Fibroblast of the aortic adventitia (primary cell): ENCODE measurements at regions not wholly inside any gene's neighbourhood (a gene's known extent, or its start where the extent isn't known, plus 50 kb on each side); places are given as distances from the start of the nearest gene placed in this dataset.
A peak's percentile ranks its signal among the peaks of the same experiment; 100 is the strongest.

Source experiments
- DNase-seq: peaks from one replicate; pipeline ENCODE4 v3.0.0-alpha.2; 2010; ENCODE audit warnings: low read depth
- H3K4me3 ChIP-seq: 2 replicates; pipeline ENCODE4 v1.5.1; 2011; ENCODE audit warnings: low read depth, mild to moderate bottlenecking, control low read depth, low read length, moderate library complexity
- TF ChIP-seq, protein P1 (sequence below): IDR thresholded peaks from 2 replicates; pipeline ENCODE4 v1.5.1; 2011; ENCODE audit warnings: mild to moderate bottlenecking, low read length, control low read depth, inconsistent platforms; ENCODE audit not compliant: insufficient read depth

GRCh38 chr13:73918691-73919090 is 215.5 kb downstream of the KLF12 start:
- H3K4me3 ChIP-seq: no peak overlapping the region
- DNase-seq: no peak
- TF ChIP-seq, protein P1, sequence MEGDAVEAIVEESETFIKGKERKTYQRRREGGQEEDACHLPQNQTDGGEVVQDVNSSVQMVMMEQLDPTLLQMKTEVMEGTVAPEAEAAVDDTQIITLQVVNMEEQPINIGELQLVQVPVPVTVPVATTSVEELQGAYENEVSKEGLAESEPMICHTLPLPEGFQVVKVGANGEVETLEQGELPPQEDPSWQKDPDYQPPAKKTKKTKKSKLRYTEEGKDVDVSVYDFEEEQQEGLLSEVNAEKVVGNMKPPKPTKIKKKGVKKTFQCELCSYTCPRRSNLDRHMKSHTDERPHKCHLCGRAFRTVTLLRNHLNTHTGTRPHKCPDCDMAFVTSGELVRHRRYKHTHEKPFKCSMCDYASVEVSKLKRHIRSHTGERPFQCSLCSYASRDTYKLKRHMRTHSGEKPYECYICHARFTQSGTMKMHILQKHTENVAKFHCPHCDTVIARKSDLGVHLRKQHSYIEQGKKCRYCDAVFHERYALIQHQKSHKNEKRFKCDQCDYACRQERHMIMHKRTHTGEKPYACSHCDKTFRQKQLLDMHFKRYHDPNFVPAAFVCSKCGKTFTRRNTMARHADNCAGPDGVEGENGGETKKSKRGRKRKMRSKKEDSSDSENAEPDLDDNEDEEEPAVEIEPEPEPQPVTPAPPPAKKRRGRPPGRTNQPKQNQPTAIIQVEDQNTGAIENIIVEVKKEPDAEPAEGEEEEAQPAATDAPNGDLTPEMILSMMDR: no peak

DNA sequence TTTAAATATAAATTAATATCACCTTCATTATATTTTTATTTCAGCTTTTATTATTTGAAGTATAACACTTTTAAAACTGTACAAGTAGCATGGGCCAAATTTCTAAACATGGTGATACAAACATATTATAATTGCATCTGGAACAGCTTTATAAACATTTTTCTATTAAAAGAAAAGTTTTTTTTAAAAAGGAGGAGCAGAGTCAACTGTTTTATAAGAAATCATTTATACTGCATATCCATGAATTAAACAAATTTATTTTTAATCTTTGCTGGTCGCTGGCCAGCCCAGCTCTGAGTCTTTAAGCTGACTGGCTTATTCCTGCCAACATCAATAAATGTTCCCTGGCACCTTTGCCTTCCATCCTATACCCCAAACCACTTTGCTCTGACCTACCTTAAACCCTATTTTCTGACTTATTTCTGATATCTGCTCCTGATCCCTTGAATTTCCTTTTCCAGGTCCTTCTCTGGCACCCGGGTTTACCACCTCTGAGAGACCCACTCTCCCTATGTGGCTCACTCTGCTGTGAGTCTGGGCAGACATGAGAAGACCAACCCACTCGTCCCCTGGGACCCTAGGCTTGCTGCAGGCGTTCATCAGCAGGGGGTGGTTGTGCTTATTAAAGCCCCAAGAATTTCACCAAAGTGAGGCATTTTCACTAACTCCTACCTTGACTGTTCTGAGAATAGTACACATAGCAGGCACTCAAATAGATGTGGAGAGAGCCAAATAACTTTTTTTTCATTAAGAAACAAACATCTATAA is 220.3 kb downstream of the KLF12 start:
- H3K4me3 ChIP-seq: no peak overlapping the region
- TF ChIP-seq, protein P1: no peak
- peak; percentile 62 for DNase-seq

DNA sequence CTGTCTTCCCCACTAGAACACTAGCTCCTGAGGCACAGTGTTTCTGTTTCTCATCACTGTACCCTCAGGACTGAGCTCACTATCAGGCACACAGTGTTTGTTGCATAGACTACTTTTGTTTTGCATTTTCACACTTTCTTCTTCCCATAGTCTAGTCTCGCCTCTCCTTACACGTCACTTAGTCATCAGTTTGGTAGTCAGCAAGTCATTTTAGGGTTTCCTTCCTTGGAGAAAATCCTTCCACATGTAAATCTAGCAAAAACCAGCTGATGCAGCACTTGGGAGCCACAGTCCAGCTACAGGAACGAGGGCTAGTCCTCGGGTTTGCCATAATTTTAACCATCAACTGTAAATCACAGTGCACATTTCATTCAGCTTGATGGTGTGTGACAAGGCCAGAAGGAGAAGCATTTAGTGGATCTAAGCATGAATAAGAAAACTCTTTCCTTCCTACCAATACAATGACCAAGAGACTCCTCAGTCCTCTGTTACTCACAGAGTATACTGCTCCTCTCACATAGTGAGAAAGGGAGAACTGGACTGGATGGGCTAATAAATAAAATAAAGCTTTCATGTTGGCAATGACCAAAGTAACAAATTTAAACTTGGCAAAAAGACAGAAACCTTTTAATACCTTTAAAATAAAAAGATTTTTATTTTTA is 221.0 kb downstream of the KLF12 start:
- TF ChIP-seq, protein P1: no peak
- peak overlapping the region; percentile 45 for H3K4me3 ChIP-seq
- DNase-seq: peak; percentile 60

- no peak overlapping the region for H3K4me3 ChIP-seq
- TF ChIP-seq, protein P1: no peak
- no peak for DNase-seq
Observed at GRCh38 chr13:73911361-73911760, 222.8 kb downstream of the KLF12 start.

DNA sequence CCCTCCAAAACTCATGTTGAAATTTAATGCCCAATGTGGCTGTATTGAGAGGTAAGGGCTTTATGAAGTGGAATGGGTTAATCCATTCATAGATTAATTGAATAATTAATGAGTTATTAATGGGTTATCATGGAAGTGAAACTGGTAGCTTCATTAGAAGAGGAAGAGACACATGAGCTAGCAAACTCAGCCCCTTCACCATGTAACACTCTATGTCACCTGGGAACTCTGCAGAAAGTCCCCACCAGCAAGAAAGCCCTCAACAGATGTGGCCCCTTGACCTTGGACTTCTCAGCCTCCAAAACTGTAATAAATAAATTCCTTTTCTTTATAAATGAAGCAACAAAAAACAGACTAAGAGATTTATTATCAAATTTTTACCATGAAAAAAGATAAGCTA is 223.5 kb downstream of the KLF12 start:
- TF ChIP-seq, protein P1: no peak
- H3K4me3 ChIP-seq: no peak overlapping the region
- no peak for DNase-seq

DNA sequence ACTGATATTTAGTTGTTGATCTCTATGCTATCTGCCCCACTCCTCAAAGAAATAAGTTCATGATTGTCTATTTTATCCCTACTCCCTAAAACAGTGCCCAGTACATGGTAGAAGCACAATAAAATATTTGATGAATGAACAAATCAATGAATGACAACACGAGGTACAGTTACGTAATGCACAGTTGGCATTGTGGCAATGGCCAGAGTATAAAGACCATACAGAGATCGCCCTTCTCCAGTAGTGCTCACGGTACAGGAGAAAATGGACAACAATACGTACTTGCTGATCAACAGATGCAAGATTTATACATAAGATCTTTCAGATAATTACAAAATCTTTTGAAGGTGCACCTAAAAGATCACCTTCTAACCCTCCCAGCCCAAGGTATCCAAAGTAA is 225.4 kb downstream of the KLF12 start:
- TF ChIP-seq, protein P1: no peak
- H3K4me3 ChIP-seq: no peak overlapping the region
- no peak for DNase-seq
